Testis (tissue), 2 donors: ENCODE measurements at regions not wholly inside any gene's neighbourhood (a gene's known extent, or its start where the extent isn't known, plus 50 kb on each side); places are given as distances from the start of the nearest gene placed in this dataset.

Source experiments
- DNase-seq: peaks from one replicate; pipeline ENCODE4 v3.0.0-alpha.2; 2019
- H3K27ac ChIP-seq, 2 donors: fragments of 200-600 bp; sonication (generic); one replicate each; pipeline ENCODE4 v1.5.1; 2019
- H3K27me3 ChIP-seq: fragments of 200-600 bp; sonication (generic); one replicate; pipeline ENCODE4 v1.5.1; 2019
- H3K36me3 ChIP-seq: fragments of 200-600 bp; sonication (generic); one replicate; pipeline ENCODE4 v1.5.1; 2017; ENCODE audit warnings: low read depth; ENCODE audit errors: missing control alignments
- H3K4me1 ChIP-seq: fragments of 200-600 bp; sonication (generic); one replicate; pipeline ENCODE4 v1.5.1; 2019
- H3K4me3 ChIP-seq, 2 donors: fragments of 200-600 bp; sonication (generic); one replicate each; pipeline ENCODE4 v1.5.1; 2017 to 2019
- H3K9me3 ChIP-seq: fragments of 200-600 bp; sonication (generic); one replicate; pipeline ENCODE4 v1.5.1; 2017
- POLR2A ChIP-seq: fragments of 450-650 bp; IDR thresholded peaks from one replicate; pipeline ENCODE4 v1.6.1; 2017; ENCODE audit warnings: antibody characterized with exemption, mild to moderate bottlenecking, moderate library complexity
- WGBS, 2 donors: methylation state at CpG; one replicate each; pipeline ENCODE4 v1.1.5; 2018; 5-methylcytosine and 5-hydroxymethylcytosine counted together
- intact Hi-C: fragments of 100-400 bp; cut with DNase I; formaldehyde crosslinking; loops from one replicate; pipeline ENCODE4 v1.15.1; 2023; ENCODE audit warnings: low total_unique reads
- TF ChIP-seq, protein P1 (sequence below), 3 experiments: fragments of 450-650 bp in 2 of 3; fragments of 200-600 bp in 1 of 3; sonication (generic) in 1 of 3; IDR thresholded peaks; one replicate each; pipeline ENCODE4 v1.5.1; 2016 to 2019; ENCODE audit warnings: antibody characterized with exemption in 3 of 3, mild to moderate bottlenecking in 2 of 3, moderate library complexity in 1 of 3

DNA sequence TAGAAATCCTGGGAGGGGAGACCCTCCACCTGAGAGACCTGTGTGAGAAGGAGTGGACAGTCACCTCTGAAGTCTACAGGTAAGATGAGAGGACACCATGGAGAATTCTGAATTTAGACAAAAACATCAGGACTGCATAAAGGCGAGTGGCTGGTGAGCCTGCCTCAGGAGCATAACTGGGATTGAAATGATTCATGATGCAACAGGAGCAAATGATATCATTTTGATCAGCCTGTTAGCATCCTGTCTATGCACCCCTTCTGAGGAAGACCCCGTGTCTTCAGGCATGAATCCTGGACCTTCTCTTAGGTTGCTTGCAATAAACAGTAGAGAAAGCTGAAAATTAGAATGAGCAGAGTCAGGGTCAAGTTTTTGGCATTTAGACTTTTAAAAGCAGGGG, 245.8 kb downstream of the ETAA1 start:
- no peaks in the 10 kb centered on the region for H3K4me1 ChIP-seq
- no peak overlapping the region for H3K4me3 ChIP-seq
- H3K9me3 ChIP-seq = no peaks in the 10 kb centered on the region
- 93 to 94% methylated on average over 2 of the region's 2 CpGs for WGBS, 2 donors
- no peaks in the 10 kb centered on the region for H3K27me3 ChIP-seq
- no peaks in the 10 kb centered on the region for H3K36me3 ChIP-seq
- TF ChIP-seq, protein P1, sequence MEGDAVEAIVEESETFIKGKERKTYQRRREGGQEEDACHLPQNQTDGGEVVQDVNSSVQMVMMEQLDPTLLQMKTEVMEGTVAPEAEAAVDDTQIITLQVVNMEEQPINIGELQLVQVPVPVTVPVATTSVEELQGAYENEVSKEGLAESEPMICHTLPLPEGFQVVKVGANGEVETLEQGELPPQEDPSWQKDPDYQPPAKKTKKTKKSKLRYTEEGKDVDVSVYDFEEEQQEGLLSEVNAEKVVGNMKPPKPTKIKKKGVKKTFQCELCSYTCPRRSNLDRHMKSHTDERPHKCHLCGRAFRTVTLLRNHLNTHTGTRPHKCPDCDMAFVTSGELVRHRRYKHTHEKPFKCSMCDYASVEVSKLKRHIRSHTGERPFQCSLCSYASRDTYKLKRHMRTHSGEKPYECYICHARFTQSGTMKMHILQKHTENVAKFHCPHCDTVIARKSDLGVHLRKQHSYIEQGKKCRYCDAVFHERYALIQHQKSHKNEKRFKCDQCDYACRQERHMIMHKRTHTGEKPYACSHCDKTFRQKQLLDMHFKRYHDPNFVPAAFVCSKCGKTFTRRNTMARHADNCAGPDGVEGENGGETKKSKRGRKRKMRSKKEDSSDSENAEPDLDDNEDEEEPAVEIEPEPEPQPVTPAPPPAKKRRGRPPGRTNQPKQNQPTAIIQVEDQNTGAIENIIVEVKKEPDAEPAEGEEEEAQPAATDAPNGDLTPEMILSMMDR (IDR thresholded peaks at IDR 0.05) = no peak
- TF ChIP-seq POLR2A = no peak
- DNase-seq = no peak
- H3K27ac ChIP-seq = no peak overlapping the region
- intact Hi-C loops = loop anchor here (10.0 kb wide), 1 partner anchor 1208 kb away; the partner anchor contains the start of gene MEIS1

- no peak for TF ChIP-seq POLR2A
- intact Hi-C loops = loop anchor here (10.0 kb wide), 1 partner anchor 1211 kb away; the partner anchor contains the start of gene MEIS1
- H3K36me3 ChIP-seq = no peaks in the 10 kb centered on the region
- H3K27ac ChIP-seq = no peak overlapping the region
- H3K27me3 ChIP-seq = no peaks in the 10 kb centered on the region
- H3K4me1 ChIP-seq = peaks cover 11% of the 10 kb centered on the region
- WGBS, 2 donors = 42 to 59% methylated on average over 3 of the region's 3 CpGs
- no peak overlapping the region for H3K4me3 ChIP-seq
- DNase-seq = peak; percentile 19
- H3K9me3 ChIP-seq = no peaks in the 10 kb centered on the region
Observed at GRCh38 chr2:67645280-67646138, 248.4 kb downstream of the ETAA1 start.

DNA sequence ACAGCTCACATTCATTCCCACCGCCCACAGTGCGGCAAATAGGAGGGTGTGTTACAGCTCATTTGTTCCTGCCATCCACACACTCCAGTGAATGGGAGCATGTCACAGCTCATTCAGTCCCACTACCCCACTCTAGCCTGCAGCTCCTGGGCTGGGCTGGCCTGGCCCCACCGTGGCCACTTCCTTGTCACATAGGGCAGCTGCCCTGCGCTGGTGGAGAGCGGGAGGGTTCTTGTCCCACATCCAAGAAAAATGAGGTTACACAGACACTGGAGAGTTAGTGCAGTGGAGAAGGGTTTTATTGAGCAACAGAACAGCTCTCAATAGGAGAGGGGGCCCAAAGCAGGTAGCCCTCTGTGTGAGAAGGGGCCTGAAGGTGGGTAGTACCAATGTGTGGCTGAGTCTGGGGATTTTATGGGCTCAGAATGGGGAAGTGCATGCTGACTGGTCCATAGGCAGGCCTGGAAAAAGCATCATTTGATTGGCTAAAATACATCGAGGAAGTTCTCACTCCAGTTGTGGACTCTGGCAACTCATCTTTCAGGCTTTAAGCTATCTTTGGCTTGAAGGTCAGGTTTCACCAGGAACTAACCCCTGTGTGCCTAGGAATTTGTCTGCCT, 249.7 kb downstream of the ETAA1 start:
- Histone ChIP-seq H3K4me3 (no peak overlapping the region), H3K36me3 (no peaks in the 10 kb centered on the region), H3K27ac (no peak overlapping the region), H3K4me1 (peaks cover 17% of the 10 kb centered on the region), H3K27me3 (no peaks in the 10 kb centered on the region), H3K9me3 (no peaks in the 10 kb centered on the region)
- DNase-seq = no peak
- whole genome bisulfite sequencing, 2 donors = 96% methylated on average over 5 to 6 of the region's 6 CpGs
- TF ChIP-seq POLR2A = no peak
- TF ChIP-seq, protein P1 (IDR thresholded peaks at IDR 0.05) = no peak
- intact Hi-C loops = loop anchor here (10.0 kb wide), 1 partner anchor 1212 kb away; the partner anchor contains the start of gene MEIS1

GRCh38 chr2:67649331-67650261, 252.5 kb downstream of the ETAA1 start:
- TF ChIP-seq POLR2A = no peak
- TF ChIP-seq, protein P1 (IDR thresholded peaks at IDR 0.05) = no peak

More at GRCh38 chr2:67649331-67650261, 252.5 kb downstream of the ETAA1 start:
- WGBS, 2 donors = 56 to 70% methylated on average over 9 of the region's 9 CpGs
- intact Hi-C loops = loop anchor here (10.0 kb wide), 1 partner anchor 1215 kb away; the partner anchor contains the start of gene MEIS1
- Histone ChIP-seq H3K36me3 (no peaks in the 10 kb centered on the region), H3K4me3 (no peak overlapping the region), H3K4me1 (peaks cover 17% of the 10 kb centered on the region), H3K9me3 (no peaks in the 10 kb centered on the region), H3K27me3 (no peaks in the 10 kb centered on the region), H3K27ac (peak overlapping the region in 1 of 2 donors; percentile 44)
- peak; percentile 29 for DNase-seq
